Pancreas (tissue), 10 donors: ENCODE measurements at regions not wholly inside any gene's neighbourhood (a gene's known extent, or its start where the extent isn't known, plus 50 kb on each side); places are given as distances from the start of the nearest gene placed in this dataset.

Source experiments
- ATAC-seq, 4 donors: fragments of 200-7000 bp; cut with Tn5 transposase; one replicate each; pipeline versions ENCODE4 v1.8.0 to v1.9.1; 2020; ENCODE audit warnings: mild to moderate bottlenecking in 4 of 4, moderate library complexity in 4 of 4
- DNase-seq, 6 donors: peaks; one replicate each; pipeline ENCODE4 v3.0.0-alpha.2; 2020
- FAIRE-seq: peaks from 2 replicates; lab custom pipeline; 2012; peaks lifted over from hg19 to GRCh38; lab: Jason Lieb, UNC
- H3K27ac ChIP-seq, 4 donors: fragments of 200-600 bp; sonication (generic); 1 replicate in 3 of 4; 2 replicates in 1 of 4; pipeline versions ENCODE4 v1.5.0 to v1.8.0; 2020
- H3K27me3 ChIP-seq, 4 donors: fragments of 200-600 bp; one replicate each; pipeline ENCODE4 v1.8.0; 2021
- H3K36me3 ChIP-seq, 3 donors: fragments of 200-600 bp; sonication (generic) in 1 of 3; one replicate each; pipeline versions ENCODE4 v1.5.0 to v1.8.0; 2020 to 2021
- H3K4me1 ChIP-seq, 3 donors: fragments of 200-600 bp; one replicate each; pipeline ENCODE4 v1.8.0; 2021
- H3K4me3 ChIP-seq, 4 donors: fragments of 200-600 bp; sonication (generic) in 2 of 4; one replicate each; pipeline versions ENCODE4 v1.5.0 to v1.8.0; 2020 to 2021
- H3K9me3 ChIP-seq, 4 donors: fragments of 200-600 bp; one replicate each; pipeline ENCODE4 v1.8.0; 2021
- CTCF ChIP-seq, 4 donors: fragments of 200-600 bp; sonication (generic) in 3 of 4; IDR thresholded peaks; one replicate each; pipeline versions ENCODE4 v1.5.0 to v1.8.0; 2021; ENCODE audit warnings: antibody characterized with exemption in 4 of 4
- WGBS, 2 donors: extraction: QIAGEN DNeasy Blood & Tissue Kit; methylation state at CpG; one replicate each; pipeline ENCODE4 v1.1.7; 2013; 5-methylcytosine and 5-hydroxymethylcytosine counted together
- intact Hi-C, 3 donors: fragments of 100-400 bp; cut with DNase I; formaldehyde crosslinking; loops; one replicate each; pipeline versions ENCODE4 v1.11.1 to v1.14.2; 2022
- donor health status: healthy with polysubstance abuse.
- donor health status: DM: no; HTN: no; CAD: no; lungs with moderate emphysema.
- donor health status: DM: no; HTN: no; CAD: no.
- donor health status: control.
- donor health status: control.
- donor health status: Bipolar disorder and iron deficiency.
- donor health status: DM: yes; HTN: yes; CAD: no.
- donor health status: DM: no; HTN: no; CAD: no.
- donor health status: DM: no; HTN: no; CAD: no.
- donor health status: DM: yes; HTN: yes; CAD: no.

GRCh38 chr4:187562345-187562744 lies 433.2 kb upstream of the ZFP42 start:
- no peaks in the 10 kb centered on the region for H3K36me3 ChIP-seq
- ATAC-seq (no peak), DNase-seq (no peak), FAIRE-seq (no peak)
- WGBS, 2 donors, result 60 to 72% methylated on average over 7 of the region's 7 CpGs
- no peak overlapping the region for H3K4me3 ChIP-seq
- intact Hi-C loops, result no loop called here
- no peaks in the 10 kb centered on the region for H3K4me1 ChIP-seq
- no peaks in the 10 kb centered on the region for H3K27me3 ChIP-seq
- H3K9me3 ChIP-seq, result no peaks in the 10 kb centered on the region
- TF ChIP-seq CTCF (IDR thresholded peaks at IDR 0.05), result no peak
- H3K27ac ChIP-seq, result no peak overlapping the region

GRCh38 chr4:187565416-187565815 lies 430.2 kb upstream of the ZFP42 start:
- Histone ChIP-seq H3K27ac (no peak overlapping the region), H3K27me3 (no peaks in the 10 kb centered on the region), H3K4me3 (no peak overlapping the region), H3K9me3 (no peaks in the 10 kb centered on the region), H3K36me3 (no peaks in the 10 kb centered on the region), H3K4me1 (no peaks in the 10 kb centered on the region)
- 77 to 81% methylated on average over 11 of the region's 11 CpGs for WGBS, 2 donors
- ATAC-seq (no peak), DNase-seq (no peak), FAIRE-seq (no peak)
- intact Hi-C loops, result no loop called here
- no peak for TF ChIP-seq CTCF (IDR thresholded peaks at IDR 0.05)

GRCh38 chr4:187569871-187570270 lies 425.7 kb upstream of the ZFP42 start:
- FAIRE-seq, result no peak
- no peak for TF ChIP-seq CTCF (IDR thresholded peaks at IDR 0.05)
- no peaks in the 10 kb centered on the region for H3K4me1 ChIP-seq
- H3K36me3 ChIP-seq, result no peaks in the 10 kb centered on the region
- no peak overlapping the region for H3K27ac ChIP-seq
- DNase-seq, result no peak
- H3K9me3 ChIP-seq, result no peaks in the 10 kb centered on the region
- intact Hi-C loops, result no loop called here
- no peak for ATAC-seq
- WGBS, 2 donors, result 67 to 77% methylated on average over 6 of the region's 6 CpGs
- H3K27me3 ChIP-seq, result no peaks in the 10 kb centered on the region
- H3K4me3 ChIP-seq, result no peak overlapping the region

- no peak for TF ChIP-seq CTCF (IDR thresholded peaks at IDR 0.05)
- Histone ChIP-seq H3K36me3 (no peaks in the 10 kb centered on the region), H3K27me3 (no peaks in the 10 kb centered on the region), H3K9me3 (no peaks in the 10 kb centered on the region), H3K27ac (no peak overlapping the region), H3K4me1 (no peaks in the 10 kb centered on the region), H3K4me3 (no peak overlapping the region)
- intact Hi-C loops, result no loop called here
- no peak for FAIRE-seq
- no peak for DNase-seq
- ATAC-seq, result no peak
- 71 to 86% methylated on average over 2 of the region's 2 CpGs for WGBS, 2 donors
Measured at GRCh38 chr4:187575706-187576105, 419.9 kb upstream of the ZFP42 start.

- ATAC-seq (no peak), FAIRE-seq (no peak), DNase-seq (no peak)
- Histone ChIP-seq H3K36me3 (no peaks in the 10 kb centered on the region), H3K9me3 (no peaks in the 10 kb centered on the region), H3K4me1 (no peaks in the 10 kb centered on the region), H3K27me3 (no peaks in the 10 kb centered on the region), H3K27ac (no peak overlapping the region), H3K4me3 (no peak overlapping the region)
- TF ChIP-seq CTCF (IDR thresholded peaks at IDR 0.05), result no peak
- intact Hi-C loops, result no loop called here
Measured at GRCh38 chr4:187576751-187577150, 418.8 kb upstream of the ZFP42 start.
